ENCODE measurements at regions not wholly inside any gene's neighbourhood (a gene's known extent, or its start where the extent isn't known, plus 50 kb on each side); places are given as distances from the start of the nearest gene placed in this dataset.
A peak's percentile ranks its signal among the peaks of the same experiment; 100 is the strongest.
"Not testable (repeated sequence)": the region's sequence is repeated elsewhere in the genome, so short reads cannot be mapped to it uniquely, and the experiment has no call there.

DNA sequence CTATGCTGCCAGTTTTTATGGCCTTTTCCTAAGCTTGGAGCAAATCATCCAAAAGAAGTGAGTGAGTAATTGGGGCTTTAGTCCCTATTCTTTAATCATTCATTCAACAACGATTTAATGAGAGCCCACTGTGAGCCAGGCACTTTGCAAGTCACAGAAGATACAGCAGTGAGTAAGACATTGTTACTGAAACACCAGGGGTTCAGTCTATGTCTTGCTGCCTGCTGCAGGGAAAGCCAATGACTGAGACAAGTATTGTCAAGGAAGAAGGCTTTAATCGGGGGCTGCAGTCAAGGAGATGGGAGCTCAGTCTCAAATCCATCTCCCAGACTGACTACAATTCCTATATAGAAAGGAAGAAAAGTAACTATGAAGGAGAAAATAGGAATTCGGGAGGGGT is 228.3 kb downstream of the FAM181B start:
- intact Hi-C loops (cut with DNase I), result no loop called here

DNA sequence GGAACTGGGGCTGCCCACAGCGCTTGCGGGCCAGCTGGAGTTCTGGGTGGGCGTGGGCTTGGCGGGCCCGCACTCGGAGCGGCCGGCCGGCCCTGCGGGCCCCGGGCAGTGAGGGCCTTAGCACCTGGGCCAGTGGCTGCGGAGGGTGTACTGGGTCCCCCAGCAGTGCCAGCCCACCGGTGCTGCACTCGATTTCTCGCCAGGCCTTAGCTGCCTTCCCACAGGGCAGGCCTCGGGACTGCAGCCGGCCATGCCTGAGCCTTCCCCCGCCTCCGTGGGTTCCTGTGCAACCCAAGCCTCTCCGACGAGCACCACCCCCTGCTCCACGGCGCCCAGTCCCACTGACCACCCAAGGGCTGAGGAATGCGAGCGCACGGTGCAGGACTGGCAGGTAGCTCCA is 232.5 kb downstream of the FAM181B start:
- DNase-seq, result peak in 1 of 5 donors; percentile 53
- H3K9ac ChIP-seq (ENCODE audit: low read length in 3 of 3); FAIRE-seq; H3K4me3 ChIP-seq (ENCODE audit: low read length in 3 of 3); H3K9me3 ChIP-seq (ENCODE audit: control insufficient read depth in 2 of 3, insufficient read depth in 1 of 3, low read length in 3 of 3); H3K27me3 ChIP-seq (ENCODE audit: control insufficient read depth, insufficient read depth, low read length); intact Hi-C loops (cut with DNase I); H3K36me3 ChIP-seq (ENCODE audit: control insufficient read depth in 2 of 3, insufficient read depth in 3 of 3, low read length in 3 of 3); H3K27ac ChIP-seq (ENCODE audit: low read depth in 2 of 2, low read length in 2 of 2); H3K4me1 ChIP-seq (ENCODE audit: control insufficient read depth in 2 of 3, insufficient read depth in 2 of 3, low read depth in 1 of 3, low read length in 3 of 3): not testable (repeated sequence)

More for the DNA sequence above, 228.3 kb downstream of the FAM181B start:
- Histone ChIP-seq H3K9me3 (ENCODE audit: control insufficient read depth in 2 of 3, insufficient read depth in 1 of 3, low read length in 3 of 3) (no peaks in the 10 kb centered on the region), H3K27ac (ENCODE audit: low read depth in 2 of 2, low read length in 2 of 2) (no peak overlapping the region), H3K36me3 (ENCODE audit: control insufficient read depth in 2 of 3, insufficient read depth in 3 of 3, low read length in 3 of 3) (no peaks in the 10 kb centered on the region), H3K4me1 (ENCODE audit: control insufficient read depth in 2 of 3, insufficient read depth in 2 of 3, low read depth in 1 of 3, low read length in 3 of 3) (no peaks in the 10 kb centered on the region), H3K9ac (ENCODE audit: low read length in 3 of 3) (no peak overlapping the region), H3K4me3 (ENCODE audit: low read length in 3 of 3) (no peak overlapping the region), H3K27me3 (ENCODE audit: control insufficient read depth, insufficient read depth, low read length) (no peaks in the 10 kb centered on the region)
- no peak for FAIRE-seq
- TF ChIP-seq, protein P1, sequence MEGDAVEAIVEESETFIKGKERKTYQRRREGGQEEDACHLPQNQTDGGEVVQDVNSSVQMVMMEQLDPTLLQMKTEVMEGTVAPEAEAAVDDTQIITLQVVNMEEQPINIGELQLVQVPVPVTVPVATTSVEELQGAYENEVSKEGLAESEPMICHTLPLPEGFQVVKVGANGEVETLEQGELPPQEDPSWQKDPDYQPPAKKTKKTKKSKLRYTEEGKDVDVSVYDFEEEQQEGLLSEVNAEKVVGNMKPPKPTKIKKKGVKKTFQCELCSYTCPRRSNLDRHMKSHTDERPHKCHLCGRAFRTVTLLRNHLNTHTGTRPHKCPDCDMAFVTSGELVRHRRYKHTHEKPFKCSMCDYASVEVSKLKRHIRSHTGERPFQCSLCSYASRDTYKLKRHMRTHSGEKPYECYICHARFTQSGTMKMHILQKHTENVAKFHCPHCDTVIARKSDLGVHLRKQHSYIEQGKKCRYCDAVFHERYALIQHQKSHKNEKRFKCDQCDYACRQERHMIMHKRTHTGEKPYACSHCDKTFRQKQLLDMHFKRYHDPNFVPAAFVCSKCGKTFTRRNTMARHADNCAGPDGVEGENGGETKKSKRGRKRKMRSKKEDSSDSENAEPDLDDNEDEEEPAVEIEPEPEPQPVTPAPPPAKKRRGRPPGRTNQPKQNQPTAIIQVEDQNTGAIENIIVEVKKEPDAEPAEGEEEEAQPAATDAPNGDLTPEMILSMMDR (IDR thresholded peaks at IDR 0.05; ENCODE audit: borderline replicate concordance, extremely low read depth, insufficient read depth), result no peak
- no peak for DNase-seq

DNA sequence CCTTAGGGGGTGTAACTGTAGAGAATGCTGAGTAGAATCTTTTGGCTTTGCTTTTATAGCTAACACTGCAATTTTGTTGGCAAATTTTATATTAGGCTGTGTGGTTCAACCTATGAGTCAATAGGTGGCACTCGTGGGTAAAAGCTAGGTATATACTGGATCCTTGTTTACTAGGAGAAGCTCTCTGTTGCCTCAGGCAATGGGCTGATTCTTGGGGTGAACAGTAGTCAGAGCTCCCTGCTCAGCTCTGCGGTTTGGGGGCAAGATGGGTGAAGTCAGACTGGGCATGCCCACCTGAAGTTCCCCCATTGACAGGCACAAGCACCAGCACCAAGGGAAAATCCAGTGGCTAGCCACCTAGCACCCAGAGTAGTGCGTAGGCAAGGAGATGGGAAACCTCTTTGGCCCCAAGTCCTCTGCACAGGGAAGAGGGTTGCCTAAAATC is 238.7 kb downstream of the FAM181B start:
- no peak for FAIRE-seq
- no peak overlapping the region for H3K9ac ChIP-seq (ENCODE audit: low read length in 3 of 3)

DNA sequence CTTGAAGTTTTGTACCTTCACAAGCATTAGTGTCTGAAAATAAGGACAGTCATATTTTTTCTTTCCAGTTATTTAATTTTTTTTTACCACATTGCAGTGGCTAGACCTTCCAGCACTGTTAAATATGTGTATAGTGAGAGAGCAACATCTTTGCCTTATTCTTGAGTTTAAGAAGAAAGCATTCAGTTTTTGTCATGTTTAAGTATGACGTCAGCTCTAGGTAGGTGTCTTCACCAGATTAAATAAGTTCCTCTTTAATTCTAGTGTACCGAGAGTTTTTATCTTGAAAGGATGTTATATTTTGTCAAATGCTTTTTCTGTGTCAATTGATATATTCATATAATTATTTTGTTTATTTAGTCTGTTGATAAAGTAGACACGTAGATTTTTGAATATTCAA is 258.8 kb downstream of the FAM181B start:
- no peaks in the 10 kb centered on the region for H3K4me1 ChIP-seq (ENCODE audit: control insufficient read depth in 2 of 3, insufficient read depth in 2 of 3, low read depth in 1 of 3, low read length in 3 of 3)
- TF ChIP-seq, protein P1 (IDR thresholded peaks at IDR 0.05; ENCODE audit: borderline replicate concordance, extremely low read depth, insufficient read depth), result no peak
- H3K36me3 ChIP-seq (ENCODE audit: control insufficient read depth in 2 of 3, insufficient read depth in 3 of 3, low read length in 3 of 3), result no peaks in the 10 kb centered on the region
- H3K9me3 ChIP-seq (ENCODE audit: control insufficient read depth in 2 of 3, insufficient read depth in 1 of 3, low read length in 3 of 3), result no peaks in the 10 kb centered on the region
- DNase-seq, result no peak
- H3K27ac ChIP-seq (ENCODE audit: low read depth in 2 of 2, low read length in 2 of 2), result no peak overlapping the region
- no peak for FAIRE-seq
- no peaks in the 10 kb centered on the region for H3K27me3 ChIP-seq (ENCODE audit: control insufficient read depth, insufficient read depth, low read length)
- intact Hi-C loops (cut with DNase I), result no loop called here
- no peak overlapping the region for H3K9ac ChIP-seq (ENCODE audit: low read length in 3 of 3)
- H3K4me3 ChIP-seq (ENCODE audit: low read length in 3 of 3), result no peak overlapping the region

More for the DNA sequence above, 238.7 kb downstream of the FAM181B start:
- Histone ChIP-seq H3K9me3 (ENCODE audit: control insufficient read depth in 2 of 3, insufficient read depth in 1 of 3, low read length in 3 of 3) (no peaks in the 10 kb centered on the region), H3K27me3 (ENCODE audit: control insufficient read depth, insufficient read depth, low read length) (no peaks in the 10 kb centered on the region), H3K36me3 (ENCODE audit: control insufficient read depth in 2 of 3, insufficient read depth in 3 of 3, low read length in 3 of 3) (no peaks in the 10 kb centered on the region), H3K4me3 (ENCODE audit: low read length in 3 of 3) (no peak overlapping the region), H3K27ac (ENCODE audit: low read depth in 2 of 2, low read length in 2 of 2) (no peak overlapping the region), H3K4me1 (ENCODE audit: control insufficient read depth in 2 of 3, insufficient read depth in 2 of 3, low read depth in 1 of 3, low read length in 3 of 3) (no peaks in the 10 kb centered on the region)
- TF ChIP-seq, protein P1 (IDR thresholded peaks at IDR 0.05; ENCODE audit: borderline replicate concordance, extremely low read depth, insufficient read depth), result no peak
- DNase-seq, result peak in 3 of 5 donors; percentile 25 to 43 (median 30)
- intact Hi-C loops (cut with DNase I), result no loop called here
